Psoas muscle (tissue), 7 donors: ENCODE measurements at regions not wholly inside any gene's neighbourhood (a gene's known extent, or its start where the extent isn't known, plus 50 kb on each side); places are given as distances from the start of the nearest gene placed in this dataset.

Experiments
- ATAC-seq, 4 donors: fragments of 200-7000 bp; cut with Tn5 transposase; one replicate each; pipeline ENCODE4 v1.9.1; 2020; ENCODE audit warnings: moderate library complexity in 3 of 4, mild to moderate bottlenecking in 2 of 4
- DNase-seq, 2 donors: peaks; one replicate each; pipeline ENCODE4 v3.0.0-alpha.2; 2020
- H3K27ac ChIP-seq: fragments of 200-600 bp; one replicate; pipeline ENCODE4 v1.8.0; 2022
- H3K27me3 ChIP-seq, 3 donors: fragments of 200-600 bp in 1 of 3; one replicate each; pipeline versions ENCODE4 v1.6.1 to v1.8.0; 2013 to 2022; ENCODE audit warnings: low read length in 2 of 3, mild to moderate bottlenecking in 2 of 3, moderate library complexity in 1 of 3; ENCODE audit not compliant: insufficient read depth in 3 of 3
- H3K36me3 ChIP-seq, 2 donors: fragments of 200-600 bp in 1 of 2; one replicate each; pipeline versions ENCODE4 v1.6.1 to v1.8.0; 2013 to 2022; ENCODE audit warnings: low read depth in 1 of 2, mild to moderate bottlenecking in 1 of 2, moderate library complexity in 1 of 2; ENCODE audit not compliant: insufficient read depth in 1 of 2
- H3K4me1 ChIP-seq: fragments of 200-600 bp; one replicate; pipeline ENCODE4 v1.8.0; 2022
- H3K4me3 ChIP-seq: fragments of 200-600 bp; one replicate; pipeline ENCODE4 v1.8.0; 2022; ENCODE audit warnings: mild to moderate bottlenecking
- H3K9me3 ChIP-seq: fragments of 200-600 bp; one replicate; pipeline ENCODE4 v1.8.0; 2022
- CTCF ChIP-seq: fragments of 200-600 bp; IDR thresholded peaks from one replicate; pipeline ENCODE4 v1.8.0; 2022; ENCODE audit warnings: antibody characterized with exemption
- WGBS, 3 donors: extraction: QIAGEN DNeasy Blood & Tissue Kit; methylation state at CpG; one replicate each; pipeline versions ENCODE4 v1.1.6 to v1.1.7; 2013; 5-methylcytosine and 5-hydroxymethylcytosine counted together
- intact Hi-C, 2 donors: fragments of 100-400 bp; cut with DNase I; formaldehyde crosslinking; loops; one replicate each; pipeline versions ENCODE4 v1.11.0 to v1.14.2; 2022
- donor health status: healthy with polysubstance abuse.
- donor health status: DM: no; HTN: no; CAD: no; lungs with moderate emphysema.
- donor health status: Bipolar disorder and iron deficiency.
- donor health status: healthy.
- donor health status: DM: yes; HTN: yes; CAD: no.
- donor health status: DM: no; HTN: no; CAD: no.
- donor health status: DM: yes; HTN: yes; CAD: no.

GRCh38 chr5:143663872-143664271 is 148.1 kb upstream of the HMHB1 start:
- TF ChIP-seq CTCF = no peak
- WGBS, 3 donors = 94 to 98% (median 97%) methylated on average over 2 of the region's 2 CpGs
- DNase-seq (no peak), ATAC-seq (no peak)
- H3K9me3 ChIP-seq = no peaks in the 10 kb centered on the region
- H3K36me3 ChIP-seq = no peaks in the 10 kb centered on the region
- H3K27me3 ChIP-seq = no peaks in the 10 kb centered on the region
- H3K27ac ChIP-seq = no peak overlapping the region
- no peak overlapping the region for H3K4me3 ChIP-seq
- no peaks in the 10 kb centered on the region for H3K4me1 ChIP-seq
- intact Hi-C loops = no loop called here

- Histone ChIP-seq H3K27me3 (no peaks in the 10 kb centered on the region), H3K4me3 (no peak overlapping the region), H3K9me3 (no peaks in the 10 kb centered on the region), H3K4me1 (no peaks in the 10 kb centered on the region), H3K27ac (no peak overlapping the region), H3K36me3 (no peaks in the 10 kb centered on the region)
- intact Hi-C loops = no loop called here
- DNase-seq (no peak), ATAC-seq (no peak)
- no peak for TF ChIP-seq CTCF
- 80 to 93% (median 87%) methylated on average over 1 of the region's 1 CpG for WGBS, 3 donors
Observed at GRCh38 chr5:143662020-143662419, 149.9 kb upstream of the HMHB1 start.

- Histone ChIP-seq H3K27ac (no peak overlapping the region), H3K9me3 (no peaks in the 10 kb centered on the region), H3K27me3 (no peaks in the 10 kb centered on the region), H3K4me3 (no peak overlapping the region), H3K4me1 (no peaks in the 10 kb centered on the region), H3K36me3 (no peaks in the 10 kb centered on the region)
- TF ChIP-seq CTCF = no peak
- WGBS, 3 donors = 97 to 99% (median 98%) methylated on average over 2 of the region's 2 CpGs
- intact Hi-C loops = no loop called here
- DNase-seq (no peak), ATAC-seq (no peak)
Observed at GRCh38 chr5:143660625-143661024, 151.3 kb upstream of the HMHB1 start.

- TF ChIP-seq CTCF = no peak
- no peaks in the 10 kb centered on the region for H3K9me3 ChIP-seq
- H3K27me3 ChIP-seq = no peaks in the 10 kb centered on the region
- no peak for DNase-seq
- intact Hi-C loops = no loop called here
- H3K4me1 ChIP-seq = no peaks in the 10 kb centered on the region
- H3K27ac ChIP-seq = no peak overlapping the region
- ATAC-seq = no peak
- 78 to 85% (median 80%) methylated on average over 3 of the region's 3 CpGs for whole genome bisulfite sequencing, 3 donors
- no peak overlapping the region for H3K4me3 ChIP-seq
- H3K36me3 ChIP-seq = no peaks in the 10 kb centered on the region
Observed at GRCh38 chr5:143659599-143660238, 152.2 kb upstream of the HMHB1 start.

- Histone ChIP-seq H3K36me3 (no peaks in the 10 kb centered on the region), H3K27ac (no peak overlapping the region), H3K4me3 (no peak overlapping the region), H3K9me3 (no peaks in the 10 kb centered on the region), H3K4me1 (no peaks in the 10 kb centered on the region), H3K27me3 (no peaks in the 10 kb centered on the region)
- DNase-seq = no peak
- WGBS, 3 donors = 96 to 98% (median 97%) methylated on average over 3 of the region's 3 CpGs
- intact Hi-C loops = no loop called here
- TF ChIP-seq CTCF = no peak
- no peak for ATAC-seq
Observed at GRCh38 chr5:143658956-143659355, 153.0 kb upstream of the HMHB1 start.
